HL-60 (cell line): ENCODE measurements at regions not wholly inside any gene's neighbourhood (a gene's known extent, or its start where the extent isn't known, plus 50 kb on each side); places are given as distances from the start of the nearest gene placed in this dataset.

Source experiments
- DNase-seq, 2 experiments: peaks; one replicate each; pipeline ENCODE4 v3.0.0-alpha.2; 2010 to 2020; ENCODE audit warnings: low read depth in 1 of 2, low spot score in 1 of 2
- H3K27ac ChIP-seq: fragments of 250-450 bp; sonication (Bioruptor Pico); replicated peaks from 2 replicates; pipeline ENCODE4 v1.5.1; 2020; ENCODE audit warnings: mild to moderate bottlenecking, moderate library complexity
- H3K27me3 ChIP-seq: fragments of 250-450 bp; sonication (Bioruptor Pico); 2 replicates; pipeline ENCODE4 v1.5.1; 2021; ENCODE audit warnings: mild to moderate bottlenecking, moderate library complexity; ENCODE audit not compliant: insufficient read depth, poor library complexity, severe bottlenecking
- H3K4me3 ChIP-seq: replicated peaks from 2 replicates; pipeline ENCODE4 v1.5.1; 2011; ENCODE audit warnings: mild to moderate bottlenecking, control low read depth, low read length; ENCODE audit not compliant: insufficient read depth
- GABPA ChIP-seq: IDR thresholded peaks from 2 replicates; pipeline ENCODE4 v1.6.1; 2012; ENCODE audit warnings: low read depth
- POLR2AphosphoS5 ChIP-seq: IDR thresholded peaks from 2 replicates; pipeline ENCODE4 v1.6.1; 2012; ENCODE audit warnings: low read depth
- SPI1 ChIP-seq: IDR thresholded peaks from 2 replicates; pipeline ENCODE4 v1.6.1; 2012; ENCODE audit warnings: low read depth, mild to moderate bottlenecking, borderline replicate concordance
- TF ChIP-seq, protein P1 (sequence below): IDR thresholded peaks from 2 replicates; pipeline ENCODE4 v1.6.1; 2012; ENCODE audit warnings: low read depth; ENCODE audit not compliant: insufficient replicate concordance
- TF ChIP-seq, protein P2 (sequence below): IDR thresholded peaks from one replicate; pipeline ENCODE4 v1.5.1; 2011; ENCODE audit warnings: low read length, control low read depth, inconsistent platforms; ENCODE audit not compliant: insufficient read depth

DNA sequence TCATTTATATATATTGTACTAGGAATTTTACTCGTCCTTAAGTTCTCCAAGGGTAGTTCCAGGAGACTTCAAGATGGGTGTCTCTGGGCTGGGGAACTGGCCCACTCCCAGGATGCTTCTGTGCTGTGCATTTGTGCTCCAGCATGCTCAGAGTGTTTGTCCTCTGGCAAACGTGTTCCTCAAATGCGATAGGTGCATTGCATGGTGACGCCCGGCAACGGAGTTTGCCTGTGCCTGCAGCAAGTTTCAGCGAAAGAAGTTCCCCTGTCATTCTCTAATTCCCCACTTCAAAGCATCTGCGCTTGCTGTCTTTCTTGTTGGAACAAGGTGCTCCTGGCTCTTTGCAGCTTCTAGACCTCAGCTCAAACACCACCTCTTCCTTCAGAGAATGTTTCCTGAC lies 465.1 kb downstream of the GALR1 start:
- H3K4me3 ChIP-seq = no peak overlapping the region
- H3K27me3 ChIP-seq = peaks cover 2% of the 10 kb centered on the region
- TF ChIP-seq POLR2AphosphoS5 = no peak
- TF ChIP-seq SPI1 = no peak
- TF ChIP-seq, protein P1, sequence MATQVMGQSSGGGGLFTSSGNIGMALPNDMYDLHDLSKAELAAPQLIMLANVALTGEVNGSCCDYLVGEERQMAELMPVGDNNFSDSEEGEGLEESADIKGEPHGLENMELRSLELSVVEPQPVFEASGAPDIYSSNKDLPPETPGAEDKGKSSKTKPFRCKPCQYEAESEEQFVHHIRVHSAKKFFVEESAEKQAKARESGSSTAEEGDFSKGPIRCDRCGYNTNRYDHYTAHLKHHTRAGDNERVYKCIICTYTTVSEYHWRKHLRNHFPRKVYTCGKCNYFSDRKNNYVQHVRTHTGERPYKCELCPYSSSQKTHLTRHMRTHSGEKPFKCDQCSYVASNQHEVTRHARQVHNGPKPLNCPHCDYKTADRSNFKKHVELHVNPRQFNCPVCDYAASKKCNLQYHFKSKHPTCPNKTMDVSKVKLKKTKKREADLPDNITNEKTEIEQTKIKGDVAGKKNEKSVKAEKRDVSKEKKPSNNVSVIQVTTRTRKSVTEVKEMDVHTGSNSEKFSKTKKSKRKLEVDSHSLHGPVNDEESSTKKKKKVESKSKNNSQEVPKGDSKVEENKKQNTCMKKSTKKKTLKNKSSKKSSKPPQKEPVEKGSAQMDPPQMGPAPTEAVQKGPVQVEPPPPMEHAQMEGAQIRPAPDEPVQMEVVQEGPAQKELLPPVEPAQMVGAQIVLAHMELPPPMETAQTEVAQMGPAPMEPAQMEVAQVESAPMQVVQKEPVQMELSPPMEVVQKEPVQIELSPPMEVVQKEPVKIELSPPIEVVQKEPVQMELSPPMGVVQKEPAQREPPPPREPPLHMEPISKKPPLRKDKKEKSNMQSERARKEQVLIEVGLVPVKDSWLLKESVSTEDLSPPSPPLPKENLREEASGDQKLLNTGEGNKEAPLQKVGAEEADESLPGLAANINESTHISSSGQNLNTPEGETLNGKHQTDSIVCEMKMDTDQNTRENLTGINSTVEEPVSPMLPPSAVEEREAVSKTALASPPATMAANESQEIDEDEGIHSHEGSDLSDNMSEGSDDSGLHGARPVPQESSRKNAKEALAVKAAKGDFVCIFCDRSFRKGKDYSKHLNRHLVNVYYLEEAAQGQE = no peak
- TF ChIP-seq GABPA = no peak
- TF ChIP-seq, protein P2, sequence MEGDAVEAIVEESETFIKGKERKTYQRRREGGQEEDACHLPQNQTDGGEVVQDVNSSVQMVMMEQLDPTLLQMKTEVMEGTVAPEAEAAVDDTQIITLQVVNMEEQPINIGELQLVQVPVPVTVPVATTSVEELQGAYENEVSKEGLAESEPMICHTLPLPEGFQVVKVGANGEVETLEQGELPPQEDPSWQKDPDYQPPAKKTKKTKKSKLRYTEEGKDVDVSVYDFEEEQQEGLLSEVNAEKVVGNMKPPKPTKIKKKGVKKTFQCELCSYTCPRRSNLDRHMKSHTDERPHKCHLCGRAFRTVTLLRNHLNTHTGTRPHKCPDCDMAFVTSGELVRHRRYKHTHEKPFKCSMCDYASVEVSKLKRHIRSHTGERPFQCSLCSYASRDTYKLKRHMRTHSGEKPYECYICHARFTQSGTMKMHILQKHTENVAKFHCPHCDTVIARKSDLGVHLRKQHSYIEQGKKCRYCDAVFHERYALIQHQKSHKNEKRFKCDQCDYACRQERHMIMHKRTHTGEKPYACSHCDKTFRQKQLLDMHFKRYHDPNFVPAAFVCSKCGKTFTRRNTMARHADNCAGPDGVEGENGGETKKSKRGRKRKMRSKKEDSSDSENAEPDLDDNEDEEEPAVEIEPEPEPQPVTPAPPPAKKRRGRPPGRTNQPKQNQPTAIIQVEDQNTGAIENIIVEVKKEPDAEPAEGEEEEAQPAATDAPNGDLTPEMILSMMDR = no peak
- H3K27ac ChIP-seq = no peak overlapping the region
- DNase-seq = no peak

DNA sequence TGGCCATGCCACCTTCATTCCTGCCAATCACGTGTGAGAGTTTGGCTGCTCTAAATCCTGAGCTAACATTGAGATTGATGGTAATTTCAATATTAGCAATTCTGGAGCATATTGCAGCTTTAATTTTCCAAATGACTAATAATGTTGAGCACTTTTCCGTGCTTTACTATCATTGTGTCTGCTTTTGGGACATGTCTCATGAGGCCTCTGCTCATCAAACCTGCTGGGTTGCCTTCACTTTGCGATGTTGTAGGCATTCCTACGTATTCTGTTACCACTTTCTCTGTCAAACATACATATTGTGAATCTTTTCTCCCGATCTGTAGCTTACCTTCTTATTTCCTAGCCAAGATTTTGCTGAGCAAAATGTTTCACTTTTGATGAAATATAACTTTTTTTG lies 466.6 kb downstream of the GALR1 start:
- Histone ChIP-seq H3K27me3 (peaks cover 8% of the 10 kb centered on the region), H3K27ac (no peak overlapping the region), H3K4me3 (no peak overlapping the region)
- no peak for DNase-seq
- TF ChIP-seq GABPA (no peak), POLR2AphosphoS5 (no peak), SPI1 (no peak)
- TF ChIP-seq, protein P2 = no peak
- TF ChIP-seq, protein P1 = no peak

DNA sequence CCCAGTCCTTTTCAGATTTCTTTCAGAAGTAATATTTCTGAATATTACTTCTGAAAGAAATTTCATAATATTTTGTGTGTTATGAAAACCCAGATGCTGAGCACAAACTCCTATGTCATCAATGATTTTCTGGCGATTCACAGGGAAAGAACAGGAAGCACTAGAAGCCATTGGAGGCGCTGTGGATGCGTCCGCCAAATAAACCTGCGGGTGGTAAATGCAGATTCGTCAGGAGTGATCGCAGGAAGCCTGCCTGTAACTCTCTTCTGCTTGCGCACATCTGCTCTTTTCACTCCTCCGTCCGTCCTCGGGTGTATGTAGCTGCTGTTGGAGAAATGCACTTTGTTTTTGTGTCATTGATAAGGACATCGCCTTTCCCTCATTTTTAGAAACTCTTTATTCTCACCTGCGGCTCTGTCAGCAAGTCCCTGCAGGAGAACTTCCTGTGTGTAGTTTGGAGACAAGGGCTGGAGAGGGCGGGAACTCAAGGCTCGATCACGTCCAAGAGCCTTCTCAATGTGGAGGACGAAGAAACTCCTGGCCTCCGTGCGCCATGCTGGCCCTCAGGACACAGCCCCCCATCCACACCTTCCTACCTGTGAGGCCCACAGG lies 483.8 kb downstream of the GALR1 start:
- TF ChIP-seq, protein P2 = no peak
- TF ChIP-seq GABPA (no peak), SPI1 (no peak), POLR2AphosphoS5 (no peak)
- TF ChIP-seq, protein P1 = no peak
- no peak overlapping the region for H3K27ac ChIP-seq
- no peak for DNase-seq
- peaks cover 4% of the 10 kb centered on the region for H3K27me3 ChIP-seq
- no peak overlapping the region for H3K4me3 ChIP-seq
